H1 (cell line): ENCODE measurements at regions not wholly inside any gene's neighbourhood (a gene's known extent, or its start where the extent isn't known, plus 50 kb on each side); places are given as distances from the start of the nearest gene placed in this dataset.

Experiments
- ASH2L ChIP-seq: fragments of 200-600, 300-600 bp; sonication (generic); IDR thresholded peaks from one replicate; pipeline ENCODE4 v1.7.1; 2017; ENCODE audit warnings: low read length
- CHD2 ChIP-seq: IDR thresholded peaks from 2 replicates; pipeline ENCODE4 v1.6.1; 2012; ENCODE audit warnings: low read length, improper control_type of control experiment
- EP300 ChIP-seq, 2 experiments: IDR thresholded peaks; 1 replicate in 1 of 2; 2 replicates in 1 of 2; pipeline ENCODE4 v1.6.1; 2011 to 2012; ENCODE audit warnings: low read depth in 2 of 2, low read length in 2 of 2, mild to moderate bottlenecking in 2 of 2, borderline replicate concordance in 1 of 2, inconsistent platforms in 1 of 2, moderate library complexity in 1 of 2
- KDM4A ChIP-seq: IDR thresholded peaks from one replicate; pipeline ENCODE4 v1.7.1; 2012; ENCODE audit warnings: low read depth, mild to moderate bottlenecking, moderate library complexity, low read length, inconsistent platforms; ENCODE audit not compliant: severe bottlenecking
- MAFK ChIP-seq: IDR thresholded peaks from 2 replicates; pipeline ENCODE4 v1.6.1; 2012; ENCODE audit warnings: low read depth, mild to moderate bottlenecking, improper control_type of control experiment, low read length
- TCF12 ChIP-seq: IDR thresholded peaks from 2 replicates; pipeline ENCODE4 v1.6.1; 2011; ENCODE audit warnings: low read depth, mild to moderate bottlenecking, low read length
- TEAD4 ChIP-seq: IDR thresholded peaks from 2 replicates; pipeline ENCODE4 v1.6.1; 2012; ENCODE audit warnings: low read depth, low read length, inconsistent platforms, mixed read lengths

DNA sequence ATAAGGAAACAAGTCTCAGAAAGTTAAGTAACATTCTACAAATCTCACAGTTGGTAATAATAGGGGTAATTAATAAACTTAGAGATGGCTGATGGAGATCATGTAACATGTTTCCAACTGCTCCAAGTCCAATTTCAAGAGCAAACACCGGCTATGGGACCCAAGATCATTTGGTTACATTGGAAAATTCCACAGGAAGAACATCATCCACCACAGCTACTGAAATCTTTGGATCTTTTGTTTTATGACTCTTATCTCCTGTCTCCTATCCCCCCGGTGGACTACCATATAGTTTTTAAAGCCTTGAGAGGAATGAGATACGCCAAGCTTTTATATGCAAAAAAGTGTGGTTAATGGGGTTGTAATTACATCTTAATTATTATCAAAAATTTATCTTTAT, 216.1 kb downstream of the WNT5A start (continued):
- no peak for TF ChIP-seq TCF12
- TF ChIP-seq ASH2L, result no peak
- no peak for TF ChIP-seq EP300 (IDR thresholded peaks at IDR 0.05; ENCODE audit: borderline replicate concordance in 1 of 2, low read depth in 2 of 2, low read length in 2 of 2)
- TF ChIP-seq TEAD4, result no peak
- TF ChIP-seq KDM4A, result no peak
- no peak for TF ChIP-seq MAFK
- TF ChIP-seq CHD2, result no peak
